Activated T-helper 9 cell treated with anti-CD3 and anti-CD28 coated beads, Interleukin-2, amount 50 U/mL, for 16 hours (primary cell): ENCODE measurements at regions not wholly inside any gene's neighbourhood (a gene's known extent, or its start where the extent isn't known, plus 50 kb on each side); places are given as distances from the start of the nearest gene placed in this dataset.
"Not testable (repeated sequence)": the region's sequence is repeated elsewhere in the genome, so short reads cannot be mapped to it uniquely, and the experiment has no call there.

ENCODE experiments used
- DNase-seq: peaks from one replicate; pipeline ENCODE4 v3.0.0-alpha.2; 2020; ENCODE audit warnings: low read depth

GRCh38 chr7:26083113-26083512 is 68.9 kb upstream of the NFE2L3 start:
- no peak for DNase-seq

DNA sequence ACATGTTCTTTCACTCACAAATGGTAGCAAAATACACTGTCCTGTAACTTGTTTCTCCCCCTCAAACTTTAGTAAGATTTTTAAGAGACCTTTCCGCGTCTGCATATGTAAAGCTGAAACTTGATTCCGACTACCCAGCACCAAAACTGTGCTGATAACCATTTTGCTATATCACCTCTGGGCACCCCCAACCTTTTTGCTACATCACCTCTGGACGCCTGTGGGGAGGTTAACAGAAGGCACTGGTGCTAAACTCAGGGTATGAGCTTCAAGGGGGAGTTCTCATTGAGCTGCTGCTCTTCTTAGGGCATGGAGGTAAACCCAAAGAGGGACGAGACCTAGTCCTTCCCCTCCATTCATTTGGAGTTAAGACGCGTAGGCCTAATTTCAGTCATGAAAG is 67.6 kb upstream of the NFE2L3 start:
- DNase-seq, result no peak

GRCh38 chr7:26085771-26086170 is 66.2 kb upstream of the NFE2L3 start:
- DNase-seq, result no peak

GRCh38 chr7:26087321-26088091 is 64.5 kb upstream of the NFE2L3 start:
- DNase-seq, result no peak

- not testable (repeated sequence) for DNase-seq
Observed at GRCh38 chr7:26089469-26089868, 62.5 kb upstream of the NFE2L3 start.

- DNase-seq, result no peak
Observed at GRCh38 chr7:26090927-26091519, 61.0 kb upstream of the NFE2L3 start.

- DNase-seq, result no peak
Observed at GRCh38 chr7:26091933-26092332, 60.1 kb upstream of the NFE2L3 start.

DNA sequence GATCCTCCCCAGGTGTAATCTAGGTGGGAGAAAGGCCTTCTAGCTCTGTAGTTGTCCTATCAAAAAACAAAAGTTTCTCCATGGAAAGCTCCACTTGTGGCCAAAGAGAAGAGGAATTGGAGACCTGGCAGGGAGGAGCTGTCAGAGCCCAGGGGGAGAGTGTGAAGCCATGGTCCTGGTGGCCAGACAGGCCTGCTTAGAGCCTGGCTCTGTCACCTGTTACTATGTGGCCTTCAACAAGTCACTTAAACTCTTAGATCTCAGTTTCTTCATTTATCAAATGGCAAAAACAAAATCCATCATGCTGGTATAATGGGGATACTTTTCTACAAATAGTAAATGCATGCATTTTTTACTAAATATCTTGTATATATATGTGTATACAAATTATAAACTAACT is 59.0 kb upstream of the NFE2L3 start:
- DNase-seq, result no peak

GRCh38 chr7:26096136-26096535 is 55.9 kb upstream of the NFE2L3 start:
- DNase-seq, result no peak

DNA sequence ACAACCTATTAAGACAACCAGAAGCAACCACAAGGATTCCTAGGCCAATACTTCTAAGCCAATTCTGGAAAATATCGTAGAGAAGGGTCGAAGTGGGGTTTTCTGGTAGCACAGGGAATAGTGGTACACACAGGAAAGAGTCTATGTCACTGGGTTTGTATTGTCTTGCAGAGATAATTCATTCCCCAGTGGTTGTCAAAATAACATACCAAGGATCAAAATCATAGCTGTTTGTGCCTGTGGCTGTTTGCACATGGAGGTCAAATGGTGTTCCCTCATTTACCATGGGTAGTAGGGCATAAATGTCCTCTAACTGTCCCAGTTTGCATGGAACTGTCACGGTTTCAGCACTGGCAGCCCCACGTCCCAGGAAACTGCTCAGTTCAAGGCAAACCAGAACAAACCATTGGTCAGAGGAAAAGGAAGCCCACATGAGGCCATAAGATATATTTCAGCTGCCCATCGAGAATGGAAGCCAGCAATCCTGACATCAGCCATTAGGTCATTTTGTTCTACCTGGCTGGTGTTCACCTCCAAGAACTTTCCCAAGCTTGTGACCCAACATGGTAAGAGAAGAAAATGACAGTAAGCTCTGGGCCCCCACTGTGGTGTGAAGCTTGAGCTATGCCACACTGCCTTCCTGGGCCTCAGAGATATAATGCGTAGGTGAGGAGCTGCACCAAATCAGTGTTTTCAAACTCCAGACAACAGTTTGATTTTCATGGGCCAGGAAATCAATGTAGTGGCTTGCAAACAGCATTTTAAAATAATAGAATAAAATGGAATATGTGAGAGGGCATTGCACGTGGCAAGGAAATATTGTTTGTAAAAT is 53.9 kb upstream of the NFE2L3 start:
- DNase-seq, result no peak

DNA sequence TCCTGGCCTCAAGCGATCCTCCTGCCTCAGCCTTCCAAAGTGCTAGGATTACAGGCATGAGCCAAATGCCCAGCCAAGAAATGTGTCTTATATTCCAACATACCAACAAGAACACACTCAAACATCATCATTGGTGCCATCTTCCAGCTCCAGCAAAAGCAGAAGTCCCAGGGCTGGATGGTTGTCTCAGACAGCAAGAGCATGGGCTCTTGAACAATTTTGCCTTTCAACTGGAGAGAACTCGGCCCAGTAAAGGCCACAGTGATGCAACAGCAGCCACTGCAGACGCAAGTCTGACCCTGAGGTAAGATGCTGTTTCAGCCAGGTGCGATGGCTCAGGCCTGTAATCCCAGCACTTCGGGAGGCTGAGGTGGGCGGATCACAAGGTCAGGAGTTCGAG is 52.8 kb upstream of the NFE2L3 start:
- no peak for DNase-seq

DNA sequence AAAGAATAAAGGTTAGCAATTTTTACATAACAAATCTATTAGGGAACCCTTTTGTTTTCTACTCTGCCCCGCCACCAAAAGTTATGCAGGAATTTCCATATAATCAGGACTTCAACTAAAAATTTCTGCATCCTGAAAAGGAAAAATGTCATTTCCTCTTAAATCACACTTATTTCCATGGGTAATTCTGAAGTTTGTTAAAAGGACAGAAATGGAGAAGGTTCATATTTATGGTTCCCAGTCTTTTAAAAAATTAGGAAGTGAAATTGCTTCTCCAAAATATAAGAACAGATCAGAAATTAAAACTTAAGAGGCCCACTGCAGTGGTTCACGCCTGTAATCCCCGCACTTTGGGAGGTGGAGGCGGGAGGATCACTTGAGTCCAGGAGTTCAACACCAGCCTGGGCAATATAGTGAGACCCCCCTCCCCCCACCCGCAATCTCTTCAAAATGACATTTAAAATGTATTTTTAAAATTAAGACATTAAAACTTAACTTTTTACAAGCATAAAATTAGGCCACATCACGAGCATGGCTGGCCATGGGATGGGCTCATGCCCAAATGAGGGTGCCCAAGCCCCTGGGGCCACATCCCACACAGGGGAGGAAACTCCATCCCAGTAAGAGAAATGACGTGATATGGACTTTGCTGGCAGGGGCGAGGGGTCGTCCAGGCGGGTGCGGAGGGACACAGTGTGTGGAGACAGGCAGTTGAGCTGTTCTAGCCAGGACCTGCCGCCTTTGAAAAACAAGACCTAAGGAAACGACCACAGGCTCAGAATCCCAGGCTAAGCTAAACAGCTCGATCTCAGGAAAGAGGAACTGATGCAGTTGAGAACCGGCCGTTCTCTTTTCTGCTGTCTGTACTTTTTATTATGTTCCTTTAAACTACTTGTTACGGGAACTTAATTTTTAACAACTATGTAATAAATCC is 51.3 kb upstream of the NFE2L3 start:
- DNase-seq, result no peak

DNA sequence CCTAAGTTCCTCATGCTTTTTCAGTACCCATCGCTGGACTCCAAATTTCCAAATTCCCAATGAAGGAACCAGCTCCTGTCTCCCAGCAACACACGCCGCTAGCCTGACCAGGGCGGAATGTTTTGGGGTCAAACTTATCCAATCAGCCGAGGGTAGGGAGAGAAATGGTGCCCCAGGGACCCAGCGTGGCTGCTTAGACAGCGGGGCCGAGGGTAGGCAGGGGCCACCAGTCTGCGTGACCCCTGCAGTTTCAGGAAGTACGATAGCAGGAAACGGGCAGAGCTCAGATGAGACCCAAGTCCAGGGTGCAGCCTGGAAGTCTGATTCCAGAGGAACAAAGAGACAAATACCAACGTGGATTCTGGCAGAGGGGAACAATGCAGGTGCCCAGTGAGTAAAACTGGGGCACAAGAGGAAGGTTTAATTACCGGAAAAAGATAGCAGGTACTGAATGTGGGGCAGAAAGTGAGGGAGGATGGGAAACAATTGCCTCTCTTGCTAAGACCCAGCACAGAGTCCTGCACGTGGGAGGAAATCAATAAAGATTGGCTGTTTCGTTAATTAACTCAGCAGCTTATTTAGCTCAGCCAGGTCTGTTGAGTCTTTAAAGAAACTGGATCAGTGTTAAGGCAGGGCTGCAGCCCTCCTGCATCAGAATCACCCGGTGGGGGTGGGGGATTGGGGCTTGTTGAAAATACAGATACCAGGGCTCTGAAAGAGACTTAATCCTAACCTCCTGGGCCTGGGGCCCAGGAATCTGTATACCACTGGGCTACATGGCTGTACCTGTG is 50.4 kb upstream of the NFE2L3 start:
- no peak for DNase-seq

DNA sequence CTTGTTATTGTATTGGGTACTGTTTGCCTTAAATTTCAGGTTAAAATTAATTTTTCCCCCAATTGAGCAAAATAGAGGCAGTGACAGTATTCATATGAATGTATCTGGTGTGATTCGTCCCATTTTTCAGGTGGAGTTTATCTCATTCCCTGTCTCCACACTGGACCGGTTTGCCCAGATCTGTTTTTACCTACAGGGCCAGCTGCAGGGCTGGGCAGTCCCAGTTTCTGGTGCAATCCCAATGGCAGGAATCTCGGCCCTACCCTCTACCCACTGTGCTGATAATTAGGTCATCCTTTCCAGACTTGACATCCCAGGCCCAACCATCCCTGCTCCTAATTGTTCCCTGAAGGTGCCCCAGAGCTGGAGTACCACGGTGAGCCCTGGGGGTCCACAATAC is 49.8 kb upstream of the NFE2L3 start:
- no peak for DNase-seq
